HepG2 (cell line): ENCODE measurements at regions not wholly inside any gene's neighbourhood (a gene's known extent, or its start where the extent isn't known, plus 50 kb on each side); places are given as distances from the start of the nearest gene placed in this dataset.
A peak's percentile ranks its signal among the peaks of the same experiment; 100 is the strongest.

Experiments
- ATAC-seq: fragments of 200-7000 bp; cut with Tn5 transposase; 3 replicates; pipeline ENCODE4 v1.9.1; 2020; ENCODE audit warnings: mild to moderate bottlenecking, moderate library complexity
- BruUV-seq: library from RNA; stranded (reverse); fragments of 400-500 nt; replicated peaks from 2 replicates; lab custom pipeline; 2021; lab: Mats Ljungman, UMichigan
- CTCF ChIA-PET: fragments of 300-600 bp; formaldehyde crosslinking; extraction: SDS; loops from one replicate; lab custom pipeline; 2021; ENCODE audit warnings: low total read pairs, inconsistent platforms, low intra/inter-chr PET ratio; lab: Yijun Ruan, JAX
- POLR2A ChIA-PET: fragments of 350-600 bp; sonication (Branson Sonifier 250); formaldehyde crosslinking; loops from one replicate; lab custom pipeline; 2020; ENCODE audit warnings: antibody characterized with exemption, inconsistent platforms; lab: Yijun Ruan, JAX
- DNase-seq: peaks from one replicate; pipeline ENCODE4 v3.0.0-alpha.2; 2015; ENCODE audit warnings: low spot score
- FAIRE-seq: peaks from 3 replicates; lab custom pipeline; 2011; peaks lifted over from hg19 to GRCh38; lab: Jason Lieb, UNC
- H2AFZ ChIP-seq: one replicate; pipeline ENCODE4 v1.6.1; 2011; ENCODE audit warnings: low read length, inconsistent platforms
- H3K27ac ChIP-seq: fragments of 300-600 bp; 3 replicates; pipeline ENCODE4 v1.8.0; 2011; ENCODE audit warnings: mixed run types, mild to moderate bottlenecking, mixed read lengths, low read length, inconsistent platforms; ENCODE audit not compliant: insufficient read depth; ENCODE audit errors: extremely low read length
- H3K27me3 ChIP-seq, 2 experiments: fragments of 200-600 bp in 1 of 2; 2 replicates in 1 of 2; 3 replicates in 1 of 2; pipeline versions ENCODE4 v1.6.0 to v1.8.0; 2011; ENCODE audit warnings: low read length in 2 of 2, mild to moderate bottlenecking in 2 of 2, moderate library complexity in 2 of 2, inconsistent platforms in 1 of 2; ENCODE audit not compliant: insufficient read depth in 2 of 2, control insufficient read depth in 1 of 2
- H3K36me3 ChIP-seq, 2 experiments: fragments of 200-600 bp in 1 of 2; replicated peaks in 1 of 2; 2 replicates in 1 of 2; 3 replicates in 1 of 2; pipeline versions ENCODE4 v1.5.1 to v1.8.0; 2011; ENCODE audit warnings: low read length in 2 of 2, inconsistent platforms in 1 of 2; ENCODE audit not compliant: insufficient read depth in 2 of 2, control insufficient read depth in 1 of 2
- H3K4me1 ChIP-seq: 2 replicates; pipeline ENCODE4 v1.5.1; 2012; ENCODE audit warnings: low read length, inconsistent platforms; ENCODE audit not compliant: insufficient read depth
- H3K4me2 ChIP-seq: 2 replicates; pipeline ENCODE4 v1.6.0; 2011; ENCODE audit warnings: low read depth, low read length, inconsistent platforms
- H3K4me3 ChIP-seq, 3 experiments: fragments of 200-600 bp in 1 of 3; sonication (generic), shearing (Covaris generic) in 1 of 3; replicated peaks in 1 of 3; 2 replicates each; pipeline ENCODE4 v1.5.1; 2011 to 2016; ENCODE audit warnings: low read length in 3 of 3, inconsistent platforms in 2 of 3, low read depth in 2 of 3, mild to moderate bottlenecking in 2 of 3, control low read depth in 1 of 3, mixed read lengths in 1 of 3; ENCODE audit not compliant: insufficient read depth in 1 of 3
- H3K79me2 ChIP-seq: one replicate; pipeline ENCODE4 v1.6.1; 2011; ENCODE audit warnings: low read length, inconsistent platforms; ENCODE audit not compliant: insufficient read depth
- H3K9ac ChIP-seq: 2 replicates; pipeline ENCODE4 v1.6.0; 2011; ENCODE audit warnings: mild to moderate bottlenecking, low read depth, low read length, inconsistent platforms; ENCODE audit not compliant: insufficient read depth
- H3K9me3 ChIP-seq: 2 replicates; pipeline ENCODE4 v1.5.1; 2012; ENCODE audit warnings: mild to moderate bottlenecking, low read length
- H4K20me1 ChIP-seq: 2 replicates; pipeline ENCODE4 v1.6.0; 2011; ENCODE audit warnings: inconsistent platforms, mild to moderate bottlenecking, low read length, moderate library complexity; ENCODE audit not compliant: insufficient read depth
- AHDC1 ChIP-seq: sonication (generic); formaldehyde crosslinking; IDR thresholded peaks from 2 replicates; pipeline ENCODE4 v1.5.1; 2020; ENCODE audit warnings: mild to moderate bottlenecking, missing genetic modification reagents, borderline replicate concordance
- IKZF5 ChIP-seq: IDR thresholded peaks from 2 replicates; pipeline ENCODE4 v1.6.1; 2018; ENCODE audit warnings: missing genetic modification reagents, mild to moderate bottlenecking, missing compliant biosample characterization
- KDM2A ChIP-seq: sonication (generic); formaldehyde crosslinking; IDR thresholded peaks from 2 replicates; pipeline ENCODE4 v1.4.0; 2020; ENCODE audit warnings: low read depth, missing genetic modification reagents, borderline replicate concordance
- LRRFIP1 ChIP-seq: sonication (generic); formaldehyde crosslinking; conservative IDR thresholded peaks from 2 replicates; pipeline ENCODE4 v1.4.0; 2020; ENCODE audit warnings: missing genetic modification reagents
- MIER3 ChIP-seq: IDR thresholded peaks from 2 replicates; pipeline ENCODE4 v1.6.1; 2016; ENCODE audit warnings: missing compliant biosample characterization, borderline replicate concordance
- MYPOP ChIP-seq: sonication (generic); formaldehyde crosslinking; IDR thresholded peaks from 2 replicates; pipeline ENCODE4 v1.8.1; 2023; ENCODE audit warnings: mild to moderate bottlenecking, moderate library complexity, missing genetic modification reagents
- ZC3H4 ChIP-seq: sonication (generic); formaldehyde crosslinking; IDR thresholded peaks from 2 replicates; pipeline ENCODE4 v1.4.0; 2020; ENCODE audit warnings: missing genetic modification reagents, borderline replicate concordance
- ZNF124 ChIP-seq: sonication (generic); formaldehyde crosslinking; IDR thresholded peaks from 2 replicates; pipeline ENCODE4 v1.4.0; 2020; ENCODE audit warnings: missing genetic modification reagents
- ZNF280B ChIP-seq: sonication (generic); formaldehyde crosslinking; IDR thresholded peaks from 2 replicates; pipeline ENCODE4 v1.5.0; 2020; ENCODE audit warnings: missing genetic modification reagents, mild to moderate bottlenecking, borderline replicate concordance
- ZNF562 ChIP-seq: sonication (generic); formaldehyde crosslinking; IDR thresholded peaks from 2 replicates; pipeline ENCODE4 v1.8.0; 2022; ENCODE audit warnings: missing genetic modification reagents, borderline replicate concordance
- ZNF564 ChIP-seq: sonication (generic); formaldehyde crosslinking; IDR thresholded peaks from 2 replicates; pipeline ENCODE4 v1.8.1; 2023; ENCODE audit warnings: mild to moderate bottlenecking, missing genetic modification reagents
- WGBS: methylation state at CpG from one replicate; pipeline ENCODE4 v1.1.6; 2017; ENCODE audit warnings: low lambda C conversion rate; 5-methylcytosine and 5-hydroxymethylcytosine counted together
- in situ Hi-C: cut with HindIII; loops from 2 replicates; pipeline ENCODE4 v1.10.0; 2017; ENCODE audit warnings: low pct_unique_long_range_greater_than_20kb; ENCODE audit not compliant: extremely low pct_ligation_motif_present
- intact Hi-C: fragments of 100-400 bp; cut with micrococcal nuclease; formaldehyde crosslinking; loops from one replicate; pipeline ENCODE4 v1.10.0; 2022; ENCODE audit not compliant: unreplicated experiment

- no peak for TF ChIP-seq LRRFIP1 (CRISPR knock-in tag)
- TF ChIP-seq IKZF5: no peak
Observed at GRCh38 chr10:78634835-78635234, 433.9 kb upstream of the ZMIZ1 start (continued).

GRCh38 chr10:78639629-78640028, 429.1 kb upstream of the ZMIZ1 start:
- intact Hi-C loops: no loop called here
- peak overlapping the region; percentile 26 for H3K27ac ChIP-seq
- H3K9me3 ChIP-seq: peaks cover 3% of the 10 kb centered on the region; the same call in 1 of the 2 replicates
- no peak overlapping the region for H3K4me3 ChIP-seq
- H2AFZ ChIP-seq: no peak overlapping the region
- CTCF ChIA-PET: no interaction called here
- in situ Hi-C loops: no loop called here
- H3K27me3 ChIP-seq: no peaks in the 10 kb centered on the region
- no peaks in the 10 kb centered on the region for H4K20me1 ChIP-seq
- H3K79me2 ChIP-seq: no peaks in the 10 kb centered on the region
- peaks cover 53% of the 10 kb centered on the region for H3K4me1 ChIP-seq
- no peak overlapping the region for H3K4me2 ChIP-seq
- H3K9ac ChIP-seq: no peak overlapping the region
- peak; percentile 41 for DNase-seq
- POLR2A ChIA-PET: no interaction called here
- 50% methylated on average over 1 of the region's 2 CpGs for WGBS
- ATAC-seq: peak; percentile 21
- FAIRE-seq: peak; percentile 37
- no TSS peak for BruUV-seq
- no peaks in the 10 kb centered on the region for H3K36me3 ChIP-seq
- TF ChIP-seq ZNF564: no peak
- TF ChIP-seq ZC3H4 (CRISPR knock-in tag): no peak
- no peak for TF ChIP-seq ZNF124 (CRISPR knock-in tag)
- no peak for TF ChIP-seq ZNF562 (CRISPR knock-in tag)
- TF ChIP-seq AHDC1 (CRISPR knock-in tag): no peak
- TF ChIP-seq MYPOP (CRISPR knock-in tag): no peak
- no peak for TF ChIP-seq MIER3 (CRISPR knock-in tag)
- TF ChIP-seq KDM2A (CRISPR knock-in tag): no peak
- TF ChIP-seq ZNF280B (CRISPR knock-in tag): no peak
